Stimulated activated CD8-positive, alpha-beta memory T cell treated with anti-CD3 and anti-CD28 coated beads, Interleukin-4, amount 100 ng/mL, for 1 hour (primary cell): ENCODE measurements at regions not wholly inside any gene's neighbourhood (a gene's known extent, or its start where the extent isn't known, plus 50 kb on each side); places are given as distances from the start of the nearest gene placed in this dataset.

ENCODE experiments used
- DNase-seq, 2 donors: peaks; one replicate each; pipeline ENCODE4 v3.0.0-alpha.2; 2020; ENCODE audit warnings: low read depth in 2 of 2, low spot score in 1 of 2

DNA sequence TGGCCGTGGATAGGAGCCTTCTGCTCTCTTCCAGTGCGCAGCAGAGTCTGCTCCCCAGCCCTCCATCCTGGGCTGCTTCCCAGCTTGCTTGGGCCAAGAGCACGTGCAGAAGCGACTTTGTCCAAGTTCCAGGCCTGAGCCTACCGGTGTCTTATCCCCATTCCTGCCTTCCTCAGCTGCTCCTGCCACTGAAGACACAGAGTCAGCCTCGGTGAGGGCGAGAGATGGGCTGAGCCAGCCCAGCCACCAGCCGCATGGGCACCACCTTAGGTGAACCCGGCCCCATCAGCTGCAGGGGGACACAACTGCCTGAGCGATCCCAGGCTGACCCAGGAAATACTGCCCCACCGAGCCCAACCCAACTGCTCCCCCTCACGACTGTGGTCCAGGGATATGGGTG lies 847.8 kb downstream of the TBC1D22A start:
- no peak for DNase-seq

DNA sequence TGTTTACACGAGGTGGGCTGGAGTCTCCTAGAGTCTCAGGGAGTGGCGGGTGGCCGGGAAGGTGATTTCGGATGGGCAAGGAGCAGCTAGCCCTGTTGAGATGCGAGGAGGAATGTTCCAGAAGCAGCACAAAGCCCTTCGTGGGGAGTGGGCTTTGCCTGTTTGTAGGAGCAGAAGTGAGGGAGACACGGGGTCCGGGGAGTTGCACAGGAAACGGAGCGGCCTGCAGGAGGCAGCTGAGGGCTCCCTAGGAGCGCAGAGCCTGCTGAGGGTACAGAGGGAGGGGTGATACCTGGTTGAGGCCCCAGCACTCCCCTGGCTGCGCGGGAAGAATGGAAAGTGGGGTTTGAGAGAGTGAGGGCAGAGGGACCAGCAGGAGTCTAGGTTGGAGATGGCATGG lies 847.2 kb downstream of the TBC1D22A start:
- no peak for DNase-seq

DNA sequence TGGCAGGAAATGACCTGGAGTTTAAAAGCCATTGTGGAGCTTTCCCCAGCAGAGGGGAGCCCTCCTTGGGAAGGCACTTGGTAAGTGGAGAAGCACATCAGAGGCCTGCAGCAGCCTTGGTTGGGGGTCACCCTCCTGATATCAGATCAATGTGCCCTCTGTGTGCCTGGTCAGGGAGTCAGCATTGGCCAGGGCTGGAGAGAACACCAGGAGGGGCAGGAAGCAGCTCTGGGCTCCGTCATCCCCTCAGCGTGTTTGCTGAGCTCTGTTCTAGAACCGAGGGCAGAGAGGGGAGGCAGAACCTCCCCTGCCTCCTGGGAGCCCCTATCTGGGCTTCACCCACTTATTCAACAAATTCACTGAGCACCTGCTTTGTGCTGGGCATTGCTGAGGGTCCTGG lies 846.0 kb downstream of the TBC1D22A start:
- DNase-seq: no peak

DNA sequence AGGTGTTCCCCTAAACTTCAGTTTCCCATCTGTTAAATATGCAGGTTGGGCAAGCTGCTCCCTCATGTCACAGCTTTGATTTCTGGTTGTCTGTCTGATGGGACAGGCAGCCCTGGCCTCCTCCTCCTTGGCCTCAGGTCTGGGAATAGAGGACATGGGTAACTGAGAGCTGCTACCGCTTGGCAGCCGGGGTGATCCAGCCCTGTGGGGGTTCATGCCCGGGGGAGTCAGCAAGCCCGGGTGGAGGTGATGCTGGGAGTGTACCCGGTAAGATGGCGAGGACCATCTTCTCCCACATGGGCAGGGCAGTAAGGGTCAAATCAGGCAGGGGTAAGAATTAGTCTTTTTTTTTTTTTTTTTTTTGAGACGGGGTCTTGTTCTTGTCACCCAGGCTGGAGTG lies 845.0 kb downstream of the TBC1D22A start:
- DNase-seq: no peak

DNA sequence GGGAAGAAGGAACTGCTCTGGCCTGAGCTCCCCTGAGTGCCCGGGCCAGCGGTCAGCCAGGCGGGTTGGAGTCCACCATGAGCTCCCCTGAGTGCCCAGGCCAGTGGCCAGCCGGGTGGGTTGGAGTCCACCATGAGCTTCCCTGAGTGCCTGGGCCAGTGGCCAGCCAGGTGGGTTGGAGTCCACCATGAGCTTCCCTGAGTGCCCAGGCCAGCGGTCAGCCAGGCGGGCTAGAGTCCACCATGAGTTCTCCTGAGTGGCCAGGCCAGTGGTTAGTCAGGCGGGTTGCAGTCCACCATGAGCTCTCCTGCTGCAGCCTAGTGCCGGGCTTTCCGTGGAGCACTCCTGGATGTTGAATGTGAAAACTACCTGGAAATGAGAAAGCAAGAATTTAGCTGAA lies 844.0 kb downstream of the TBC1D22A start:
- DNase-seq: no peak

DNA sequence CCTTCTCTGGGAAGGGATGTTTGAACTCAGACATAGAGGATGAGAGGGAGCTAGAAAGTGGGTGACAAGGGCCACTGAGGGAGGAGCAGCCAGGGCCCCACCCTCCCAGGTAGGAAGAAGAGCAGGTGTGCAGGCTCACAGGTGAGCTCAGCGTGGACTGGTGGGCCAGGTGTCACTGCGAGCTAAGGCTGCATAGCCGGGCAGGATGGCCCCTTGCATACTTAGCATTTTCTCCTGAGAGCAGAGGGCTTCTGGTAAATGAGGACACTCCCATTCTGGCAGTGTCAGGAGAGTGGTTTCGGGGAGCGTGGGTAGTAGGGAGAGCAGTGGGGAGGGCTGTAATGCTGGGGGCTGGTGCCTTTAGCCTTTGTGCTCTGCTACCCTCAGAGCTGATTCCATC lies 843.4 kb downstream of the TBC1D22A start:
- DNase-seq: no peak

DNA sequence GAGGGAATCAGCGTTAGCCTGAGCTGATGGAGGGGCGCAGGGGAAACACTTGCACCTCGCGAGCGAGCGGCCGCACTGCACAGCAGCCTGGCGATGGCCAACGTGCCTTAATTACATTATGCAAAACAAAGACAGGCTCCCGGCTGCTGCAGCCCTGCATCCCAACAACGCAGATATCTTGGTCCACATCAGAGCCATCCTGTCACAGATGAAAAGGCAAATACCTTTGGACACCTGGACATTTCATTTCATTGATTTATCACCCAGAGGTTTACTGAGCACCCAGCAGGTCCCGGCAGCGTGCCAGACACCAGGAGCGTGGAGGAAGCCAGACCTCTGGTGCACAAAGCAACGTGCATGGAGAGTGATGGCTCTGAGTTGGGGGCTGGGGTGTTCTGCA lies 843.0 kb downstream of the TBC1D22A start:
- no peak for DNase-seq

DNA sequence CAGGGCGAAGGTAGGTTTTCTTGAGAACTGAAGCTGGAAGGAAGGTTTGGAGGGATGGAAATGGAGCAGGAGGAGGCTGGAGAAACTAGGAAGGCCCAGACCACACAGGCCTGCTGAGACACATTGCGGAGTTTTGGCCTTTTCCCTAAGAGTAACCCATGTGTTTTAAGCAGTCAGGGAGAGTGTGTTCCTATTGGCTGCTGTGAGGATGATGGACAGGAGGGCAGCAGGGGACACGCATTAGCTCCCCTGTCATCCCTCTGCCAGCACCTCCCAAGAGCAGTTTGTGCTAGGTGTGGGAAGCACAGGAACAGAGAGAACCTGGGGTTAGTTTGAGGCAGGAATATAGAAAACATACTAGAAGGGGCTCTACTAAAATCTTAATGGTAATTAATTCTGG lies 842.1 kb downstream of the TBC1D22A start:
- no peak for DNase-seq

DNA sequence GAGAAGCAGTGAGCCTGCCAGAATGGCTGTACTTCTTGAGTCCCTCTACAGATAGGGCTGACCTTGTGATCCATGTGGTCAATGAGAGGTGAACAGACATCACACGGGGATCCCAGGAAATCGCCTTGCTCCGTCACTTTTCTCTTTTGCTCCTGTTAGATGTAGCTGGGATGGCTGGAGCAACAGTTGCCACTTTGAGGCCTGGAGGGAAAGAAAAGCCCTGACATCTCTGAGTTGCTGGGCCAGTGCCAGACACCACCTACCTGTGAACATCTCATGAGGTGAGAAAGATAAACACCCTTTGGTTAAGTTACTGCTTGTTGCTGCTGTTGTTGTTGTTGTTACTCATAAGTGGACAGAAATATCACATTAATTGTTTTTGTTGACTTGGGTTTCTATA lies 840.3 kb downstream of the TBC1D22A start:
- no peak for DNase-seq

DNA sequence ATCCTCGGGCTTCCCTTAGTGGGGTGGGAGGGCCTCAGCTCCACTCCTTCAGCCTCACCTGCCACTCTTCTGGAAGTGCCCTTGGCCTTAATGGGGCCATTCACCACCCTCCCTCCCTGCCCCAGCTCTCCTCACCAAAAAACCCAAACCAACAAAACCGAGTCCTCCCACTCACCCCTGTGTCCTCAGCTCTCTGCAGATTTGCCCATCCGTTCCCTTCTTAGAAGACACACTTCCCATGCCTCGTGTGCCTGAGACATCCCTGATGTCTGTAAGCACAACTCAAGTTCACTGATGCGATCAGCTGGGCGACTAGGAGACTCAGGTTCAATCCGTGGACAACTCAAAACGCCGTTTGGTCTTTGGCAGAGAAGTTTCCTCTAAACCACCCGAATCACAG lies 839.2 kb downstream of the TBC1D22A start:
- no peak for DNase-seq

DNA sequence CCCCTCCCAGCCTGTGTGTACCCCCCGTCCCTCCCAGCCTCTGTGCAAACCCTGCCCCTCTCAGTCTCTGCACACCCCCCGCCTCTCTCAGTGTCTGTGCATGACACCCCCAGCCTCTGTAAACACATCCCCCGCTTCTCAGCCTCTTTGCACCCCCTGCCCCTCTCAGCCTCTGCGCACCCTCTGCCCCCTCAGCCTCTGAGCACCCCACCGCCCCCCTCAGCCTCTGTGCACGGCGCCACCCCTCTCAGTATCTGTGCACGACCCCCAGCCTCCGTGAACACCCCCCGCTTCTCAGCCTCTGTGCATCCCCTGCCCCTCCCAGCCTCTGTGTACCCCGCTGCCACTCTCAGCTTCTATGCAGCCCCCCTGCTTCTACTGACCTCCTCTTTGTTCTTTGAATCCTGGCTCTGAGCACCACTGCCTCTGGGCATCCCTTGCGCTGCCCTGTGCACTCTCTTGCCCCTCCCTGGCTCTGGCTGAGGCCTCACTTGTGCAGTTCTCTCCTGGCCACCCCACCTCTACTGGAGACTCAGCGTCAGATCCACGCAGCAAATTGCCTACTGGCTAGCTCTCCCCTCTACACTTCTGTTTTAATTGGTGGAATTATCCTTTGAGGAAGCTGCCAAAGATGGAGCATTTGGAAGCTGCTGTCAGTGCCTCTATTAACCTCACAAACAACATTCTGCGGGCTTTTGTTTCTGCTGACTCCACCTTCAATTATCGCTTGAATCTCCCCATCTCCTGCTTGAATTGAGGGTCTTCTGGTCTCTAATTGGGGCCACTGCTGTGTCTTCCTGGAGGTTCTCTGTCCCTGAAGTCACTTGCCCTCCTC lies 838.6 kb downstream of the TBC1D22A start:
- DNase-seq: no peak

DNA sequence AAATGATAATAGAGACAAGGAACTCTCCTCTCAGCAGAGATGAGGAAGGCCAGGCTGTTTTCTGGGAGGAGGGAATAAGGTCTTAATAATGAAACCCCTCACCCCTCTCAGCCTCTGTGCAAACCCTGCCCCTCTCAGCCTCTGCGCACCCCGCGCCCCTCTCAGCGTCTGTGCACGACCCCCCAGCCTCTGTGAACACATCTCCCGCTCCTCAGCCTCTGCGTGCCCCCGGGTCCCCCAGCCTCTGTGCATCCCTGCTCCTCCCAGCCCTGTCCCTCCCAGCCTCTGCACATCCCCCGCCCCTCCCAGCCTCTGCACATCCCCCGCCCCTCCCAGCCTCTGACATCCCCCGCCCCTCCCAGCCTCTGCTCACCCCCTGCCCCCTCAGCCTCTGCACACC lies 837.8 kb downstream of the TBC1D22A start:
- DNase-seq: no peak

DNA sequence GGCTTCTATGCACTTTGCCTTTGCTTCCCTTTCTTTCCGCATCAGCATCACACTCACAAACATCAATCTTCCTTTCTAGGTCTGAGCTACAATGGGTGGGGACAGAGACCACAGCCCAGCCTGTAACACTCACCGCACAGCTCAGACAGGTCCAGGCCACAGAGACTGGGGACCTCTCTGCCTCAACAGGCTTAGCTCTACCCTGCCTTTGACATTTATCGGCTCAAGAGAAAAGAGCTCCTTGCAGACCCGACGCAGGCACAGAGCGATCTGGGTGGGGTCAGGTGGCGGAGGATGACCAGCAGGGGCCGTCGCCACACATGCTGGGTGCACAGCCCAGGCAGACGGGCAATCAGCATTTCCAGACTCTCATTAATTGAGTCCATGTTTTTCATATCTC lies 837.3 kb downstream of the TBC1D22A start:
- no peak for DNase-seq

DNA sequence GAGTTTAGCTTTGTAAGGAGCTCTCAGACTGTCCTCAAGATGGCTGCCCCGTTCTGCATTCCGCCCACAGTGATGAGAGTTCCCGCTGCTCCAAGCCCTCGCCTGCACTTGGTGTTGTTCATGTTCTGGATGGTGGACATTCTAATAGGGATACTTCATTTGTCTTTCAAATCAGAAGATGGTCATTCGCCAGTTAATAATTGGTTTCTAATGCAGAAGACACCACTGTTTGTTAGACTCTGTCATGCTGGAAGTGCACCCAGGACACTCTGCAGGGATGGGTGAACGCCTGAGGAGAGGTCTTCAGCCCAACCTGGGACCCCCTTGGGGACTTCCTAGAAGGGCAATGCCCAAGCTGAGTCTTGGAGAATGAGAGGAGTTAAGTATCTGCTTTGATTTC lies 836.4 kb downstream of the TBC1D22A start:
- no peak for DNase-seq

DNA sequence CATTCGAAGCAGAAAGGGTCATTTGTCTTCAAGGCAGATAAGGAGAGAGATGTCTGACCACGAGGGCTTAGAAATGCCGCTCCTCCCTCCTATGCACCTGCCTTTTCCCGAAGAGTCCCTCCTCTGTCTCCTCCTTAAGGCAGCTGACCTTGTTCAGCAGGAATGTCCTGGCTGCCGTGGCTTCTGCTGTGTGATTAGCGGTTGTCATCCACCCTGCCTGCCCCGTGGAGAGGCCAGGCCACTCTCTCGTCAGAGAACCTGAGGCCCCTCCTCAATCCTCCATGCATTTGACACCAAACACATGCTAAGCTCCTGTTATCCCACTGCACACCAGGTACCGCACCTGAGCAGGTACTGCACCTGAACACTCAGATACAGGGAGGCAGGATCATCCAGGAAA lies 834.6 kb downstream of the TBC1D22A start:
- DNase-seq: no peak

DNA sequence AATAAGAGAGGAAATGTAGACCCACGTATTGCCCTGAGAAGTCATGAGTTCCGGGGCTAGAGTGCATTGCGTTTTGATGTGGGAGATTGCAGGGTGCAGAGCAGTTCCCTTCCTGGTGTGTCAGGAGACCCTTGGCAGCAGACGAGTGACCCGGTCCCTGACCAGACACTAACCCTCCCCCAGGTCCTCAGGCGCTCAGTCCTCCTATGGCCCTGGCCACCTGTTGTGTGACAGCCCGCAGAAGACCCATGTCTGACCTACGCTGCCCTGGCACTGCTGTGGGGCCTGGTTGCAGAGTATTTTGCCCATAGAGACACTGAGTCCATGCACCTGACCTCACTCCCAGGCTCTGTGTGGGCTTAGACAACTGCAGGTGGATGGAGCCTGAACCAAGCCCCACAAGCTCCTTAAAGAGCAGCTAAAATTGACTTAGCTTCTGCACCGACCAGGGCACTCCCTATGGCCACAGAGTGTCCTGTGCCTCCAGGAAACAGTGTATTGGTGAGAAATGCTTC lies 833.8 kb downstream of the TBC1D22A start:
- no peak for DNase-seq

DNA sequence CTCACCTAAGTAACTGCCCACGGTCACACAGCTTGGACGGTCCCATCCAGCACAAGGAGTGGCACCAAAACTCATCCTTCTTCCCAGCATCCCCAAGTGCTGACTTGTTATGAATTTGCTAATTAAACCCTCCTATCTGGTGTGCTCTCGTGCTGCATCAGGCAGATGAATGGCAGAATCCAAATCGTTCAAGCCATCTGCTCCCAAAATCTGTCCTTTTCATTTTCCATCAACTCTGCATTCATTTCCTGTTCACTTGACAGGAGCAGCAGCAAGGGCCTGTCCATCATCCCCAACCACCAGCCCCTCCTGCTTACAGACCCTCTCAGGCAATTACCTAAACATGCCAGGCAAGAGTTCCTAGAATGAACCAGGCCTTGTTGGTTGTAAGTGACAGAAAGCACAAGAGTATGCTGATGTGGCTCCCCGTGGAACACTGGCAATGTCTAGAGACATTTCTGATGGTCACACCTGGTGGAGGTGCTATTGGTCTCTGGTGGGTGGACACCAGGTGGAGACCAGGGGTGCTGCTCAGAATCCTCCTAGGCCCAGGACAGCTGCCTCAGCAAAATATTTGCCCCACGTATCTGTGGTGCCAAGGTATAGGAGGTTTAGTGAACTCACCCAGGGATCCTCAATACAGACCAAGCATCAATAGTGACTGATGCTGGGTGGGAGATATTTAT lies 832.5 kb downstream of the TBC1D22A start:
- DNase-seq: no peak

DNA sequence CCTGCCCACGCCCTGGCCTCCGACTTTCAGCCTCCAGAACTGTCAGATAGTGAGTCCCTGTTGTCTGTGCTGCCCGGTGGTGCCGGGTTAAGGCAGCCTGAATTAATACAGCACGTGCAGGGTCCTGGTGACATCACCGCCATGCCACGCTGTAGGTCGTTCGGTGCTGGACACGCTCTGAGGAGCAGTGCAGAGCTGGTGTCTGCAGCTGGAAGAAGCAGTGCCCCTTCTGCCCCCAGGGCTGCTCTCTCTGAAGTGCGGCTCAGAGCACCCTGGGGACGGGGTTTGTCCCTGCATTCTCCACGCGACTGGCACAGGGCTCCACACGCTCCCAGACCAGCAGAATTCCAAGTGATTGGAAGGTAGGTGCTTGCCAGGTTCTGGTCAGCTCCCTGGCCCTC lies 831.5 kb downstream of the TBC1D22A start:
- DNase-seq: no peak

DNA sequence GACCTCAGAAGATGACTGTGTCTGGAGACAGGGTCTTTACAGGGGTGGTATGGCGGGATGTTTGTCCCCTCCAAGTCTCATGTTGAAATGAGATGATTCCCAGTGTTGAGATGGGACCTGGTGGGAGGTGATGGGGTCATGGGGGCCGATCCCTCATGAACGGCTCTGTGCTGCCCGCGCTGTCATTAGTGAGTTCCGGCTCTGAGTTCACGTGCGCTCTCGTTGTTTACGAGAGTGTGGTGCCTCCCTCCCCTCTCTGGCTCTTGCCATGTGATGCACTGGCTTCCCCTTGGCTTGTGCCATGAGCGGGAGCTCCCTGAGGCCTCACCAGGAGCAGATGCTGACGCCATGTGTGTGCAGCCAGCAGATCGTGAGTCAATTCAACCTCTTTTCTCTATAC lies 830.8 kb downstream of the TBC1D22A start:
- no peak for DNase-seq

DNA sequence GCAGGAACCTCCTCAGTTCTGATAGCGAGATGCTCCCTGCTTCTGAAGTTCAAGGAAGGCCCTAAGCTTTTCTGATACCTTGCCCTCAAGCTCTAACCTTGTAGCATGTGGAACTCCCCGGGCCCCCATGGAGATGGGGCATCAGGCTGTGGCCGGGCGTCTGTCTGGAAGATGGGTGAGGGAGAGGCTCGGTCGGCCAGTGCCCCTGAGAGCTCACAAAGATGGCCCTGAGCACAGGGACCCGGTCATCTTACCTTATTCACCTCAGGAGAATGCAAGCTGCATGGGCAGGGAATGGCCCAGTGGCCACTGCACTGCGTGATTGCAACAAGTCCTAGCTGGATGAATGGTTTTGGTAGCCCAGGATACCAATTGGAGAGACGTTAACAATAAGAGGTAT lies 830.3 kb downstream of the TBC1D22A start:
- no peak for DNase-seq

DNA sequence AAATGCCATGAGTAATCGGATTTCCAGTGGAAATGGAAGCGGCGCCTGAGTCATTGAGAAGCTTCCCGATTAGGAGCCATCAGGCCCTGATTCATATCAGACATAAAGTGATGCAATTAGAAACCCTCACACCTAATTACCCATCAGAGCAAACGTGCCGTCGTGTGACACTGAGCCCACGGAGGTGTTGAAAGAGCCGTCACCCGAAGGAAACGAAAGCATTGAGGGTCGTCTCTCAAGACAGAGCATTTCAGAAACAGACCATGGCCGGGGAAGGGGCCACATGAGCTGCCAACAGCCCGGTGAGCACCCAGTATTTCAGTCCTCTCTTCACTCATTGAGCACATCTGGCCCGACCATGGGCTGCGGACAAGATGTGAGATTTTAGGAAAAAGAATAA lies 829.3 kb downstream of the TBC1D22A start:
- no peak for DNase-seq

DNA sequence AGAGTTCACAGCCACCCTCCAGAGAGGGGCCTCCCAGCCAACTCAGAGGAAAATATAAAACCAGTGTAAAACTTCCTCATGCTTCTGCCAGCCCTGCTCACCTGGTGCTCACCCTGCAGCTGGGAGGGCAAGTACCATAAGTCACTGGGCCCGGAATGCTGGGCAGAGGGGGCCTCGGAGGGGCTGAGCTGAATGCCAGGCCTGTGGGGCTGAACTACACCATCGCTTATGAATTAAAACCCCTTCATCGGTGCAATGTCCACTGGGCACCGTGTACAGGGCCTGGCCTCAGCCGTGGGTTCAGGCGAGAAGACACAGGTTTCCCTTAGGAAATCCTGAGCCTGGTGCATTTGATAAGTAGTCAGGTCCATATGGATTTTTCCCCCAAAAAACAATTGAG lies 828.6 kb downstream of the TBC1D22A start:
- DNase-seq: no peak
